ENCODE measurements at regions not wholly inside any gene's neighbourhood (a gene's known extent, or its start where the extent isn't known, plus 50 kb on each side); places are given as distances from the start of the nearest gene placed in this dataset.

GRCh38 chrX:104325213-104325585 lies 70.5 kb upstream of the ESX1 start:
- in situ Hi-C loops (cut with HindIII; ENCODE audit: extremely low pct_ligation_motif_present, low pct_unique_long_range_greater_than_20kb) (no loop called here), intact Hi-C loops (cut with micrococcal nuclease; ENCODE audit: unreplicated experiment) (no loop called here)
- WGBS (ENCODE audit: low lambda C conversion rate) = 5% methylated on average over 3 of the region's 3 CpGs
- Histone ChIP-seq H3K9me3 (ENCODE audit: low read length) (no peaks in the 10 kb centered on the region), H3K79me2 (ENCODE audit: insufficient read depth, low read length) (no peaks in the 10 kb centered on the region), H3K27me3 (ENCODE audit: control insufficient read depth in 1 of 2, insufficient read depth in 2 of 2, low read length in 2 of 2) (no peaks in the 10 kb centered on the region), H2AFZ (ENCODE audit: low read length) (no peak overlapping the region), H3K27ac (ENCODE audit: extremely low read length, insufficient read depth, low read length) (no peak overlapping the region), H3K36me3 (replicated peaks in 1 of 2; ENCODE audit: control insufficient read depth in 1 of 2, insufficient read depth in 2 of 2, low read length in 2 of 2) (no peaks in the 10 kb centered on the region), H3K4me2 (ENCODE audit: low read depth, low read length) (no peak overlapping the region), H3K9ac (ENCODE audit: insufficient read depth, low read depth, low read length) (no peak overlapping the region), H3K4me1 (ENCODE audit: insufficient read depth, low read length) (no peaks in the 10 kb centered on the region), H4K20me1 (ENCODE audit: insufficient read depth, low read length) (no peaks in the 10 kb centered on the region), H3K4me3 (replicated peaks in 1 of 3; ENCODE audit: insufficient read depth in 1 of 3, low read depth in 2 of 3, low read length in 3 of 3) (no peak overlapping the region)
- POLR2A ChIA-PET = no interaction called here
- no peak for DNase-seq (ENCODE audit: low spot score)
- no peak for ATAC-seq
- CTCF ChIA-PET (ENCODE audit: low intra/inter-chr PET ratio, low total read pairs) = no interaction called here
- FAIRE-seq = no peak
- BruUV-seq (replicated peaks) = no TSS peak
- TF ChIP-seq THAP11 (CRISPR knock-in tag; IDR thresholded peaks at IDR 0.05) (no peak), MNT (IDR thresholded peaks at IDR 0.05) (no peak), DRAP1 (CRISPR knock-in tag; IDR thresholded peaks at IDR 0.05) (no peak), NCOA5 (CRISPR knock-in tag; IDR thresholded peaks at IDR 0.05) (no peak), REPIN1 (CRISPR knock-in tag; IDR thresholded peaks at IDR 0.05; ENCODE audit: borderline replicate concordance, low read depth) (no peak), TBX3 (IDR thresholded peaks at IDR 0.05; ENCODE audit: borderline replicate concordance) (no peak)

GRCh38 chrX:104324461-104325212 lies 69.9 kb upstream of the ESX1 start:
- H3K9me3 ChIP-seq (ENCODE audit: low read length) = no peaks in the 10 kb centered on the region
- 20% methylated on average over 5 of the region's 6 CpGs for WGBS (ENCODE audit: low lambda C conversion rate)
- no peaks in the 10 kb centered on the region for H3K27me3 ChIP-seq (ENCODE audit: control insufficient read depth in 1 of 2, insufficient read depth in 2 of 2, low read length in 2 of 2)
- POLR2A ChIA-PET = no interaction called here
- no peaks in the 10 kb centered on the region for H3K79me2 ChIP-seq (ENCODE audit: insufficient read depth, low read length)
- TF ChIP-seq ZFAT (CRISPR knock-in tag; conservative IDR thresholded peaks at IDR 0.05) = no peak
- no peak for TF ChIP-seq SP4 (CRISPR knock-in tag; IDR thresholded peaks at IDR 0.05)
- no peak for TF ChIP-seq TARDBP (CRISPR knock-in tag; IDR thresholded peaks at IDR 0.05)
- no peak for TF ChIP-seq ZBTB20 (CRISPR knock-in tag; IDR thresholded peaks at IDR 0.05; ENCODE audit: borderline replicate concordance, low read depth)
- TF ChIP-seq, protein P1, sequence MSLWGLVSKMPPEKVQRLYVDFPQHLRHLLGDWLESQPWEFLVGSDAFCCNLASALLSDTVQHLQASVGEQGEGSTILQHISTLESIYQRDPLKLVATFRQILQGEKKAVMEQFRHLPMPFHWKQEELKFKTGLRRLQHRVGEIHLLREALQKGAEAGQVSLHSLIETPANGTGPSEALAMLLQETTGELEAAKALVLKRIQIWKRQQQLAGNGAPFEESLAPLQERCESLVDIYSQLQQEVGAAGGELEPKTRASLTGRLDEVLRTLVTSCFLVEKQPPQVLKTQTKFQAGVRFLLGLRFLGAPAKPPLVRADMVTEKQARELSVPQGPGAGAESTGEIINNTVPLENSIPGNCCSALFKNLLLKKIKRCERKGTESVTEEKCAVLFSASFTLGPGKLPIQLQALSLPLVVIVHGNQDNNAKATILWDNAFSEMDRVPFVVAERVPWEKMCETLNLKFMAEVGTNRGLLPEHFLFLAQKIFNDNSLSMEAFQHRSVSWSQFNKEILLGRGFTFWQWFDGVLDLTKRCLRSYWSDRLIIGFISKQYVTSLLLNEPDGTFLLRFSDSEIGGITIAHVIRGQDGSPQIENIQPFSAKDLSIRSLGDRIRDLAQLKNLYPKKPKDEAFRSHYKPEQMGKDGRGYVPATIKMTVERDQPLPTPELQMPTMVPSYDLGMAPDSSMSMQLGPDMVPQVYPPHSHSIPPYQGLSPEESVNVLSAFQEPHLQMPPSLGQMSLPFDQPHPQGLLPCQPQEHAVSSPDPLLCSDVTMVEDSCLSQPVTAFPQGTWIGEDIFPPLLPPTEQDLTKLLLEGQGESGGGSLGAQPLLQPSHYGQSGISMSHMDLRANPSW (CRISPR knock-in tag; IDR thresholded peaks at IDR 0.05; ENCODE audit: borderline replicate concordance) = no peak
- no peak for TF ChIP-seq ZNF572 (CRISPR knock-in tag; IDR thresholded peaks at IDR 0.05)
- no peak for TF ChIP-seq HNF4A (CRISPR knock-in tag; IDR thresholded peaks at IDR 0.05)
- TF ChIP-seq SP1 (IDR thresholded peaks at IDR 0.05) = no peak
- no peak for TF ChIP-seq SP1 (CRISPR knock-in tag; IDR thresholded peaks at IDR 0.05)
- TF ChIP-seq EHMT2 (IDR thresholded peaks at IDR 0.05; ENCODE audit: borderline replicate concordance, low read depth, low read length) = no peak
- H3K9ac ChIP-seq (ENCODE audit: insufficient read depth, low read depth, low read length) = no peak overlapping the region
- H3K4me2 ChIP-seq (ENCODE audit: low read depth, low read length) = no peak overlapping the region
- BruUV-seq (replicated peaks) = no TSS peak
- CTCF ChIA-PET (ENCODE audit: low intra/inter-chr PET ratio, low total read pairs) = no interaction called here
- H4K20me1 ChIP-seq (ENCODE audit: insufficient read depth, low read length) = no peaks in the 10 kb centered on the region
- in situ Hi-C loops (cut with HindIII; ENCODE audit: extremely low pct_ligation_motif_present, low pct_unique_long_range_greater_than_20kb) = no loop called here
- intact Hi-C loops (cut with micrococcal nuclease; ENCODE audit: unreplicated experiment) = no loop called here
- DNase-seq (ENCODE audit: low spot score) (no peak), ATAC-seq (no peak), FAIRE-seq (no peak)
- H3K4me1 ChIP-seq (ENCODE audit: insufficient read depth, low read length) = no peaks in the 10 kb centered on the region
- H3K4me3 ChIP-seq (replicated peaks in 1 of 3; ENCODE audit: insufficient read depth in 1 of 3, low read depth in 2 of 3, low read length in 3 of 3) = no peak overlapping the region
- no peaks in the 10 kb centered on the region for H3K36me3 ChIP-seq (replicated peaks in 1 of 2; ENCODE audit: control insufficient read depth in 1 of 2, insufficient read depth in 2 of 2, low read length in 2 of 2)
- no peak overlapping the region for H2AFZ ChIP-seq (ENCODE audit: low read length)
- no peak overlapping the region for H3K27ac ChIP-seq (ENCODE audit: extremely low read length, insufficient read depth, low read length)
